Mammary epithelial cell (primary cell): ENCODE measurements at regions not wholly inside any gene's neighbourhood (a gene's known extent, or its start where the extent isn't known, plus 50 kb on each side); places are given as distances from the start of the nearest gene placed in this dataset.

Experiments
- CTCF ChIP-seq, 2 donors: IDR thresholded peaks in 1 of 2; conservative IDR thresholded peaks in 1 of 2; 2 replicates each; pipeline ENCODE4 v1.5.1; 2011 to 2012; ENCODE audit warnings: inconsistent platforms in 2 of 2, low read length in 2 of 2, mild to moderate bottlenecking in 2 of 2, control low read depth in 1 of 2, low read depth in 1 of 2; ENCODE audit not compliant: insufficient read depth in 1 of 2; ENCODE audit errors: extremely low read depth in 1 of 2
- EZH2 ChIP-seq: IDR thresholded peaks from 2 replicates; pipeline ENCODE4 v1.6.1; 2012; ENCODE audit warnings: low read length, inconsistent platforms, borderline replicate concordance

DNA sequence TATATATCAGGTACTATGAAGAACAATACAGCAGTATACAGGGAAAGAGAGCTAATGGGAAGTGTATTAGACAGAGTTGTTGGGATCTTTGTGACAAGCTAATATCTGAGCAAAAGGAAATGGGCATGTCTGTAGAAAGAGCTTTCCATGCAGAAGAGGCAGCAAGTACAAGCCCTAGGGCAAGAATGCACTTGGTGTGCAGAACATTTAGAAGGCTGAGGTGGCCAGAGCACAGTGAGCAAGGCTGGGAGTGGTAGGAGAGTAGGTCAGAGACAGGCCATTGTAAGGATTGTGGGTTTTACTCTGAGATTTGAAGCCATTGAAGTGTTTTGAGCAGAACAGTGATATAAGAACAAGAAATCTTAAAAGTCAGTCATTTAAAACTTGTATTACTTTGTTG, 353.9 kb upstream of the TGFBR2 start:
- TF ChIP-seq CTCF (conservative IDR thresholded peaks at IDR 0.05 in 1 of 2, IDR thresholded peaks at IDR 0.05 in 1 of 2; ENCODE audit: extremely low read depth in 1 of 2, insufficient read depth in 1 of 2, low read depth in 1 of 2, low read length in 2 of 2) (no peak), EZH2 (no peak)
